GM21576 (cell line): ENCODE measurements at regions not wholly inside any gene's neighbourhood (a gene's known extent, or its start where the extent isn't known, plus 50 kb on each side); places are given as distances from the start of the nearest gene placed in this dataset.

ENCODE experiments used
- ATAC-seq: cut with Tn5 transposase; IDR thresholded peaks from one replicate; pipeline ENCODE4 v1.9.1; 2021; ENCODE audit warnings: mild to moderate bottlenecking, moderate library complexity; ENCODE audit not compliant: unreplicated experiment

DNA sequence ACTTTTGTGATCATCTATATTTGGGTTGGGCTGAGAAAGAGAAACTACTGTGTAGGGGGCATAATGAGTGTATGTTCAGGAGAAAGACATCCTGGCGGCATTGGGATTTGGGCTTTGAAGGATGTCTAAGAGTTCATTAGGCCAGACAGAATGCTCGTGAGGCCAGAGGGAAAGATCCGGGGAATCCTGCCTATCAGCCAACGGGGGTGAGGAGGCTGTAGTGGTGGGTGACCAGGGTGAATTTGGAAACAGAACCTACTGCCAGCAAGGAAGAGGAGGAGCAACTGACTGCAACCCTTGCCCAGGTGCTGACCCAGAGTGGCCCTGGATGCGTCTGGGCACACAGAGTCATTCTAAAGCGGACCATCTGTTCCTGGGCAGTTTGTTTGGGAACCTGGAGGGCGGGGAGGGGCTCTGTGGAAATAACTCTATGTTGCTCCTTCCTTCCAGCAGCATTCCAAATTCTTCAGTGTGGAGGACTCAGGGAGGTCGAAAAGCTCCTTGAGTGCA, 56.9 kb upstream of the ECE1 start:
- no peak for ATAC-seq

DNA sequence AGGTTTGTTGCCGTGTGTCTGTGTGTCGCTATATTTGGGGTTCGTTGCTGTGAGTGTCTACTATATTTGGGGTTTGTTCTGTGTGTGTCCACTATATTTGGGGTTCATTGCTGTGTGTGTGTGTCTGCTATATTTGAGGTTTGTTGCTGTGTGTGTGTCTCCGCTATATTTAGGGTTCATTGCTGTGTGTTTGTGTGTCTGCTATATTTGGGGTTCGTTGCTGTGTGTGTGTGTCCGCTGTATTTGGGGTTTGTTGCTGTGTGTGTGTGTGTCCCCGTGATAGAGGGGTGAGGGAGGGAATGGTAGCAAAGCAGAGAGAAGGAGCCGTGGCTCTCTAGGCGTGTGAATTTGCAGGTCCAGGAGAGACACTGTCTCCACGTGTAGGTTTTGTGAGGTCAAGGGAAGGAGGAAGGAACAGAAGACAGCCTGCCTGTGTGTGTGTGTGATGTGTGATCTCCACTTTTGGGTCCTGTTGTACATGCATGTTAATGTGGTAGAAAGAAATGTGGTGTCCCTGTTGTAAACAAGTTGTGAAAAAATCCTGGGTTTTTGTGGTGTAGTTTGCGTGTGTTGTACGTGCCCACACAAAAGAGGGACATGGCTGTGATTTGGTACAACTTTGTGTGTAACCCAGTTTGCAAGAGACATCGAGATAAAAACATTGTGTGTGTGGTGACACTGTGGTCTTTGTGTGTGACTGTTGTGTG, 56.3 kb upstream of the ECE1 start:
- no peak for ATAC-seq

DNA sequence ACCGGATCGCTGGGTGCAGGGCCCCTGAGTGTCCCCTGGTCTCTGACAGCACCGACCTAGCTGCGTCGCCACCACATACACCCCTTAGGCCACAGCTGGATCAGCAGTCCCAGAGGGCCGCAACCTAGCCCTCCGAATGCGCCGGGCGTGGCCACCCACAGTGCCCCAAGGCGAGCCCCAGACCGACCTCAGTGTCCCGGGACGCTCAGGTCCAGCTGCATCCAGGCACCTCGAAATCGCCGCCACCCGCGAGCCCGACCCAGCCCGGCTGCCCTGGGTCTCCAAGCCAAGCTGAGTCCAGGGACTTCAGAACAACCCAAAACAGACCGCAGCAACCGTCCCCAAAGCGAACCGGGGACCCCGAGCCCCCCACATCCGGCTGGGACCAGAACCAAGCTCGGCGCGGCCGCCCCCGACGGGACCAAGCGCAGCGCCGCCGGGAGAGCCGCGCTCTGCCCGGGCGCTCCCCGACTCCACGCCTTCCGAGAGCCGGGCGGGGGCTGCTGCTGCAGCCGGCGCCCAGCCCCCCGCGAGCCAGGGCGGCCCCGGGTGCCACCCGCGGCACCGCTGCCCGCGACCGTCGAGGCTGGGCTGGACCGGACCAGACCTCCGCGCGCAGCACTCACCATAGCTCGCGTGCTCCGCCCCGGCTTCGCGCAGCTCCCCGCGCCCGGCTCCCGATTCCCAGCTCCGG, 54.6 kb upstream of the ECE1 start:
- peak; percentile 19 for ATAC-seq

DNA sequence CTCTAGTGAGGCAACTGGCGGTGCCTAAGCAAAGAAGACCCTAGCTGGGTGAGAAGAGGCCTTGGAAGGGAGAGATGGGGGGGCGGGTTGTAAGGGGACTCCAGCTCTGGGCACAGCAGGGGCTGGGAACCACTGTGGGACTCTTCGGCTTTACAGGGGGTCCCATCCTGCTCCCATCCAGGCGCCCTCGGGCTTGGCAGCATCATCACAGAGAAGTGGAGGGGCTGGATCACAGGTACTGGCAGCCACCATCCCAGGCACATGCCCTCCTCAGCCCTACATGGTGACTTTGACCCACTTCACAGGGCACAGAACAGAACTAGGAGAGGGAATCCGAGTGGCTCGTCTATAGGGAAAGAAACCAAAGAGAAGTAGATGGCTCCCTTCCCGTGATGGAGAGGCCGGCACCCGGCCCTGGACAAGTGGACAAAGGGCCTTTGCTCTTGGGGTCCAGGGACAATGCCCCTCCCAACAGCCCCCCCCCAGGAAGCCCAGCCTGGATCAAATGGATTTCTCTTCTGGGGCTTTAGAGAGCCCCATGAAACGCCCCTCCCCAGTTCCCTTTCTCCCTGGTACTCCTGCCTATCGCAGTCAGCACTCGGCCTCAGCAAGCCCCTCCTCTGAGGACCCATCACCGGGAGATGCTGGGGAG, 54.0 kb upstream of the ECE1 start:
- ATAC-seq, result no peak

DNA sequence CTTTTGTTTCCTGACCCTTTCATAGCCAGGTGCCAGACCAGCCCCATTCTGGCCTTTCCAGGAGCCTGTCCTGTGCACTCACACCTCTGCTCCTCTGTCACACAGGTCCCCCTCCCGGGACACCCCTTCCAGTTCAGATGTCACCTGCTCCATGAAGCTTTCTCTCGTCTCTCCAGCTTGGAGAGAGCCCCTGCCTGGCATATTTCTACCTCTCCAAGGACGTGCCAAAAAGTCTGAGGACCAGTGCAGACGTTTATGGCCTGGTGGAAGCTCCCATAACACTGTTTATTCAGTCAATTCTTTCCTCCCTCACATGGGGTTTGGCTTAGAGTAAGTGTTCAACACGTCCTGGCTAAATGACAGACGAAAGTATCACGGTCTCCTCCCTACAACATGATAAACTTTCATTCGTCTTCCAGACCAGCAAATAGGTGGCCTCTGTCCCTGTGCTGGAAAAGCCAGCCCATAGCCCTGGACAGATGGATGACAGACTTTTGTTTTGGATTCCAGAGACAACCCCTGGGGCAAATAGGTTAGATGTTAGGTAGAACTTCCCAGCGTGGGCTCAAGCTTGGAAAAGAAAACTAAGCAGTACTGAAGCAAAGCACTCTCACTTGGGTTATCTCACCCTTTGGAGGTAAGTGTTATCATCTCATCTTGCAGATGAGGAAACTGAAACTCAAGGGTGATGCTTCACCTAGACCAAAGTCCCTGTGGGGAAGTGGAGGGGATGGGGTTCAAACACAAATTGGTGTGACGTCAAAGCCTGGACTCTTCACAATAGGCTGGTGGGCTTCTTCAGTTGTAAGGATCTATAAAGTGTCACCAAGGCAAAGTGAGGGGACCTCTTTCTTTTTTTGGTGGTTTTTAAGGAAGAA, 52.9 kb upstream of the ECE1 start:
- no peak for ATAC-seq

GRCh38 chr1:21341517-21342078, 51.3 kb upstream of the ECE1 start:
- no peak for ATAC-seq

GRCh38 chr1:21341022-21341421, 50.8 kb upstream of the ECE1 start:
- ATAC-seq, result no peak

GRCh38 chr1:21340230-21340945, 50.1 kb upstream of the ECE1 start:
- no peak for ATAC-seq
